GM06990 (cell line): ENCODE measurements at regions not wholly inside any gene's neighbourhood (a gene's known extent, or its start where the extent isn't known, plus 50 kb on each side); places are given as distances from the start of the nearest gene placed in this dataset.
"Not testable (repeated sequence)": the region's sequence is repeated elsewhere in the genome, so short reads cannot be mapped to it uniquely, and the experiment has no call there.

Source experiments
- DNase-seq: peaks from one replicate; pipeline ENCODE4 v3.0.0-alpha.2; 2011; ENCODE audit not compliant: insufficient read length; ENCODE audit errors: extremely low read depth
- H3K27me3 ChIP-seq: replicated peaks from 2 replicates; pipeline ENCODE4 v1.6.0; 2011; ENCODE audit warnings: low read length; ENCODE audit not compliant: control insufficient read depth, insufficient read depth
- H3K36me3 ChIP-seq: 2 replicates; pipeline ENCODE4 v1.5.1; 2011; ENCODE audit warnings: low read length; ENCODE audit not compliant: control insufficient read depth, insufficient read depth
- H3K4me3 ChIP-seq: replicated peaks from 2 replicates; pipeline ENCODE4 v1.5.1; 2011; ENCODE audit warnings: low read depth, mild to moderate bottlenecking, control low read depth, low read length
- CTCF ChIP-seq: IDR thresholded peaks from 2 replicates; pipeline ENCODE4 v1.5.1; 2011; ENCODE audit warnings: low read length, control low read depth, mild to moderate bottlenecking, inconsistent platforms; ENCODE audit not compliant: insufficient read depth, poor library complexity, severe bottlenecking

- no peak overlapping the region for H3K4me3 ChIP-seq
- no peaks in the 10 kb centered on the region for H3K36me3 ChIP-seq
- no peak for TF ChIP-seq CTCF
- no peak for DNase-seq
- H3K27me3 ChIP-seq = no peaks in the 10 kb centered on the region
Measured at GRCh38 chr2:181788897-181789555, 102.5 kb upstream of the ITPRID2 start.

- H3K27me3 ChIP-seq = no peaks in the 10 kb centered on the region
- H3K36me3 ChIP-seq = no peaks in the 10 kb centered on the region
- no peak for DNase-seq
- no peak for TF ChIP-seq CTCF
- H3K4me3 ChIP-seq = no peak overlapping the region
Measured at GRCh38 chr2:181789827-181790448, 101.6 kb upstream of the ITPRID2 start.

- Histone ChIP-seq H3K27me3 (no peaks in the 10 kb centered on the region), H3K36me3 (no peaks in the 10 kb centered on the region), H3K4me3 (no peak overlapping the region)
- DNase-seq = peak; percentile 56
- no peak for TF ChIP-seq CTCF
Measured at GRCh38 chr2:181790716-181791649, 100.5 kb upstream of the ITPRID2 start.

- Histone ChIP-seq H3K4me3 (no peak overlapping the region), H3K36me3 (no peaks in the 10 kb centered on the region), H3K27me3 (no peaks in the 10 kb centered on the region)
- DNase-seq = no peak
- no peak for TF ChIP-seq CTCF
Measured at GRCh38 chr2:181792906-181793305, 98.6 kb upstream of the ITPRID2 start.

GRCh38 chr2:181798022-181798421 lies 93.5 kb upstream of the ITPRID2 start:
- Histone ChIP-seq H3K36me3 (no peaks in the 10 kb centered on the region), H3K27me3 (no peaks in the 10 kb centered on the region), H3K4me3 (no peak overlapping the region)
- TF ChIP-seq CTCF = no peak
- no peak for DNase-seq

- H3K36me3 ChIP-seq, DNase-seq, H3K27me3 ChIP-seq, H3K4me3 ChIP-seq: not testable (repeated sequence)
Measured at GRCh38 chr2:181802300-181802699, 89.2 kb upstream of the ITPRID2 start.

GRCh38 chr2:181803903-181804799 lies 87.4 kb upstream of the ITPRID2 start:
- not testable (repeated sequence) for H3K36me3 ChIP-seq, H3K4me3 ChIP-seq, H3K27me3 ChIP-seq, DNase-seq
